KMS-11 (cell line): ENCODE measurements at regions not wholly inside any gene's neighbourhood (a gene's known extent, or its start where the extent isn't known, plus 50 kb on each side); places are given as distances from the start of the nearest gene placed in this dataset.

Experiments used
- H2AFZ ChIP-seq: fragments of 200-600 bp; sonication (generic); 2 replicates; pipeline ENCODE4 v1.6.1; 2016; ENCODE audit warnings: antibody characterized with exemption, mixed run types, low read depth
- H3K27ac ChIP-seq: fragments of 200-600 bp; sonication (generic); 2 replicates; pipeline ENCODE4 v1.6.1; 2016; ENCODE audit warnings: mild to moderate bottlenecking, mixed run types
- H3K27me3 ChIP-seq: fragments of 200-600 bp; sonication (generic); 2 replicates; pipeline ENCODE4 v1.6.1; 2017; ENCODE audit warnings: mild to moderate bottlenecking, low read depth, mixed run types, moderate library complexity; ENCODE audit not compliant: insufficient read depth
- H3K36me3 ChIP-seq: fragments of 200-600 bp; sonication (generic); 2 replicates; pipeline ENCODE4 v1.6.1; 2017; ENCODE audit warnings: mild to moderate bottlenecking, mixed run types; ENCODE audit not compliant: insufficient read depth
- H3K4me1 ChIP-seq: fragments of 200-600 bp; sonication (generic); 2 replicates; pipeline ENCODE4 v1.6.1; 2016; ENCODE audit warnings: mild to moderate bottlenecking, low read depth, mixed run types; ENCODE audit not compliant: poor library complexity, severe bottlenecking
- H3K4me2 ChIP-seq: fragments of 200-600 bp; sonication (generic); 2 replicates; pipeline ENCODE4 v1.7.0; 2016; ENCODE audit warnings: mild to moderate bottlenecking, mixed run types
- H3K4me3 ChIP-seq: fragments of 200-600 bp; sonication (generic); IDR thresholded peaks from 2 replicates; pipeline ENCODE4 v1.6.1; 2017; ENCODE audit warnings: low read depth, low read length, mixed read lengths; ENCODE audit not compliant: insufficient read depth
- H3K79me2 ChIP-seq: fragments of 200-600 bp; sonication (generic); 2 replicates; pipeline ENCODE4 v1.6.1; 2016; ENCODE audit warnings: low read depth, mixed run types; ENCODE audit not compliant: insufficient read depth
- H3K9ac ChIP-seq: fragments of 200-600 bp; sonication (generic); 2 replicates; pipeline ENCODE4 v1.6.1; 2016; ENCODE audit warnings: mild to moderate bottlenecking, mixed run types
- H4K20me1 ChIP-seq: fragments of 200-600 bp; sonication (generic); 2 replicates; pipeline ENCODE4 v1.6.1; 2016; ENCODE audit warnings: mild to moderate bottlenecking, mixed run types; ENCODE audit not compliant: insufficient read depth
- CTCF ChIP-seq: fragments of 200-600 bp; sonication (generic); conservative IDR thresholded peaks from 2 replicates; pipeline ENCODE4 v1.6.1; 2017; ENCODE audit warnings: low read depth, mild to moderate bottlenecking, antibody characterized with exemption, low read length, moderate library complexity, mixed read lengths

- no peaks in the 10 kb centered on the region for H4K20me1 ChIP-seq
- H3K79me2 ChIP-seq: no peaks in the 10 kb centered on the region
- H3K4me2 ChIP-seq: no peak overlapping the region
- H2AFZ ChIP-seq: no peak overlapping the region
- H3K4me1 ChIP-seq: no peaks in the 10 kb centered on the region
- H3K27ac ChIP-seq: no peak overlapping the region
- H3K9ac ChIP-seq: no peak overlapping the region
- no peaks in the 10 kb centered on the region for H3K27me3 ChIP-seq
- no peaks in the 10 kb centered on the region for H3K36me3 ChIP-seq
- no peak for TF ChIP-seq CTCF
- no peak overlapping the region for H3K4me3 ChIP-seq
Observed at GRCh38 chr2:60301726-60302125, 251.7 kb downstream of the BCL11A start.

DNA sequence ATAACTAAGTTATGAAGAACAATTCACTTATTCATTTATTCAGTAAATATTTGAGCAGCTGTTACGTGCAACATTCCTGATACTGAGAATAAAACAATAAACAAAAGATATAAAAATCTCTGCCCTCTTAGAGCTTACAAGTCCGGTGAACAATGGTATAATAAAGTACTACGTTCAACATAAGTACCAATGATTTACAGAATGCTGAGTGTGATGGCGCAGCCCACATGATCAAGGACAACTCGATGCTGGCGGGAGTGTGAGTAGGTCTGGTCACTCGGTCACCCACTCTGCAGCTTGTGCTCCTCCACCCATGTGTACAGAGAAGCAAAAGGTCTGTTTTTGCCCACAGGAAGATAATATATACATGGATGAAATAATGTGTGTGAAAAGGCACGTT, 254.3 kb downstream of the BCL11A start:
- no peaks in the 10 kb centered on the region for H3K4me1 ChIP-seq
- no peaks in the 10 kb centered on the region for H3K79me2 ChIP-seq
- H2AFZ ChIP-seq: no peak overlapping the region
- H3K4me2 ChIP-seq: no peak overlapping the region
- no peaks in the 10 kb centered on the region for H3K36me3 ChIP-seq
- H4K20me1 ChIP-seq: no peaks in the 10 kb centered on the region
- no peak overlapping the region for H3K4me3 ChIP-seq
- H3K9ac ChIP-seq: no peak overlapping the region
- no peak overlapping the region for H3K27ac ChIP-seq
- H3K27me3 ChIP-seq: no peaks in the 10 kb centered on the region
- no peak for TF ChIP-seq CTCF

GRCh38 chr2:60298006-60298696, 255.3 kb downstream of the BCL11A start:
- Histone ChIP-seq H3K9ac (no peak overlapping the region), H3K4me2 (no peak overlapping the region), H3K36me3 (no peaks in the 10 kb centered on the region), H3K4me3 (no peak overlapping the region), H3K4me1 (no peaks in the 10 kb centered on the region), H3K79me2 (no peaks in the 10 kb centered on the region), H3K27ac (no peak overlapping the region), H2AFZ (no peak overlapping the region), H3K27me3 (no peaks in the 10 kb centered on the region), H4K20me1 (no peaks in the 10 kb centered on the region)
- no peak for TF ChIP-seq CTCF

DNA sequence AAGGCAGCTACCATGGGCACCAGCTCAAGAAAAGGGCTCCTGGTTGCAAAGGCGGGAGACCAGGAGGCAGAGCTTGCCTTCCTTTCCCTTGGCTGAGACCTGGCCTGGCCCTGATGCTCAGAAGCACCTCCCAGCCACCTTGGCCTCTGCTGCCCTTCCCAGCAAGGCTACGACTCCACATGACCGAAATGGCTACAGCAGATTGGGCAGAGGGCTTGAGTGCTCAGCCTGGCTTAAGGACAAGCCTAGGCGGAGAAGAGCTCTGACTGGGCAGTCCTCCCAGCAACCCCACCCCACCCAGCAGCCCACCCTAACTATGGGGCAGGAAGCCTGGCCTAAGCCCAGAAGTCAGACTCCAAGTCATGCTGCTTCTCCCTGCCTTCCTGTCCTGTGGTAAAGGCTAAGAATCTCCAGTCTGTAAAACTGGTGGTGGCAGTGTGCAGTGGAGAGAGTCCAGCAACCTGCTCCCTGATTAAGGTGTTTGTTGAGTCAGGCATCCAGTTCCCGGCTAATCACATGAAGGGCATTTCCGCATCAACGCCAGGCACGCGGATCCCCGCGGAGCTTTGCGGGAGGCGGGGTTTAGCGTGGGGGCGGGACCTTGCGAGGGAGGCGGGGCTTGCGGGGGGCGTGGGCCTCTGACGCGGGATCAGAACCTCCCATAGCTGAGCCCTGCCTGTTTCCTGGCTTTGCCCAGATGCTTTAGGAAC, 256.0 kb downstream of the BCL11A start:
- Histone ChIP-seq H3K79me2 (no peaks in the 10 kb centered on the region), H4K20me1 (no peaks in the 10 kb centered on the region), H2AFZ (no peak overlapping the region), H3K4me2 (no peak overlapping the region), H3K36me3 (no peaks in the 10 kb centered on the region), H3K27ac (no peak overlapping the region), H3K4me1 (no peaks in the 10 kb centered on the region), H3K27me3 (no peaks in the 10 kb centered on the region), H3K9ac (no peak overlapping the region), H3K4me3 (no peak overlapping the region)
- no peak for TF ChIP-seq CTCF
